Common myeloid progenitor, CD34-positive (primary cell): ENCODE measurements at regions not wholly inside any gene's neighbourhood (a gene's known extent, or its start where the extent isn't known, plus 50 kb on each side); places are given as distances from the start of the nearest gene placed in this dataset.

Source experiments
- CTCF ChIA-PET: fragments of 350-600 bp; sonication (Branson Sonifier 250); formaldehyde crosslinking; loops from one replicate; lab custom pipeline; 2021; ENCODE audit warnings: antibody characterized with exemption; lab: Charles Lee
- POLR2A ChIA-PET: fragments of 350-600 bp; sonication (Branson Sonifier 250); formaldehyde crosslinking; loops from one replicate; lab custom pipeline; 2021; ENCODE audit warnings: antibody characterized with exemption; lab: Charles Lee
- DNase-seq, 3 donors: peaks; one replicate each; pipeline versions ENCODE4 v3.0.0 to v3.0.0-alpha.2; 2013
- H3K27ac ChIP-seq, 2 experiments: 1 replicate in 1 of 2; 2 replicates in 1 of 2; pipeline ENCODE4 v1.7.0; 2013; ENCODE audit warnings: inconsistent platforms in 2 of 2, low read length in 2 of 2, mild to moderate bottlenecking in 2 of 2, low read depth in 1 of 2, moderate library complexity in 1 of 2; ENCODE audit not compliant: severe bottlenecking in 2 of 2, insufficient read depth in 1 of 2, poor library complexity in 1 of 2
- H3K27me3 ChIP-seq, 5 experiments: replicated peaks in 2 of 5; 1 replicate in 3 of 5; 2 replicates in 2 of 5; pipeline versions ENCODE4 v1.6.1 to v1.7.0; 2013; ENCODE audit warnings: low read length in 4 of 5, mild to moderate bottlenecking in 2 of 5, moderate library complexity in 2 of 5, inconsistent platforms in 1 of 5; ENCODE audit not compliant: insufficient read depth in 5 of 5, control insufficient read depth in 4 of 5
- H3K36me3 ChIP-seq, 4 experiments: 1 replicate in 2 of 4; 2 replicates in 2 of 4; pipeline versions ENCODE4 v1.6.1 to v1.7.0; 2013; ENCODE audit warnings: low read length in 3 of 4, control low read depth in 1 of 4, mild to moderate bottlenecking in 1 of 4; ENCODE audit not compliant: control insufficient read depth in 4 of 4, insufficient read depth in 4 of 4
- H3K4me1 ChIP-seq, 4 experiments: 1 replicate in 3 of 4; 2 replicates in 1 of 4; pipeline versions ENCODE4 v1.6.1 to v1.7.1; 2013; ENCODE audit warnings: low read length in 3 of 4, mild to moderate bottlenecking in 3 of 4, control low read depth in 1 of 4, inconsistent platforms in 1 of 4, moderate library complexity in 1 of 4; ENCODE audit not compliant: control insufficient read depth in 4 of 4, insufficient read depth in 4 of 4; ENCODE audit errors: control extremely low read depth in 1 of 4
- H3K4me3 ChIP-seq, 7 experiments: 1 replicate in 4 of 7; 2 replicates in 3 of 7; pipeline versions ENCODE4 v1.5.1 to v1.7.0; 2013; ENCODE audit warnings: mild to moderate bottlenecking in 7 of 7, low read length in 6 of 7, moderate library complexity in 6 of 7, inconsistent platforms in 2 of 7, low read depth in 2 of 7, control low read depth in 1 of 7; ENCODE audit not compliant: insufficient read depth in 4 of 7, control insufficient read depth in 1 of 7; ENCODE audit errors: extremely low read depth in 1 of 7
- H3K9me3 ChIP-seq, 5 experiments: 1 replicate in 4 of 5; 2 replicates in 1 of 5; pipeline versions ENCODE4 v1.6.1 to v1.7.1; 2013; ENCODE audit warnings: low read length in 4 of 5, mild to moderate bottlenecking in 2 of 5, inconsistent platforms in 1 of 5, low read depth in 1 of 5, moderate library complexity in 1 of 5; ENCODE audit not compliant: control insufficient read depth in 4 of 5, insufficient read depth in 2 of 5; ENCODE audit errors: control extremely low read depth in 1 of 5
- WGBS: methylation state at CpG from one replicate; pipeline ENCODE4 v1.1.5; 2013; ENCODE audit not compliant: insufficient coverage; 5-methylcytosine and 5-hydroxymethylcytosine counted together

DNA sequence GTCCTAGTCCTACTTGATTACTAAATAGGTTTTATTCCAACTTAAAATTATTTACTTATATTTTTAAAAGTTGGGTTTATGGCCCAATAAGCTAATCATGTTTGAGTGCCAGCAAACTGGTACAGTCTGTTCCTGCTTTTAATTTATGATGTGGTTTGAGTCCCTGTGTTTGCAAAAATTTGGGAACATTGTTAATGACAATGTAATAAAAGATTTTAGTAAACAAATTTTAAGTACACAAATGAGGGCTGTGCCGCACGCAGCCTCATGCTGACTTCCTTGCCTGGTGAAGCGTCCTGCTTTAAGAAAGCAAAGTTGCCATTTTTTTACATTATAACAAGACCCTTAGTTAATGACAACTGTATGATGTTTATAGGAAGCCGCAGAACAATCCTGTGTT is 96.8 kb upstream of the MAP1B start:
- H3K4me1 ChIP-seq, result no peaks in the 10 kb centered on the region
- peaks cover 0 to 3% (median 0%) of the 10 kb centered on the region in 5 experiments for H3K27me3 ChIP-seq
- no peak for DNase-seq
- H3K27ac ChIP-seq, result no peak overlapping the region
- ChIA-PET CTCF (no interaction called here), POLR2A (no interaction called here)
- no peaks in the 10 kb centered on the region for H3K36me3 ChIP-seq
- WGBS, result no CpG with 5 or more reads among the region's 4 CpGs
- H3K4me3 ChIP-seq, result no peak overlapping the region
- no peaks in the 10 kb centered on the region for H3K9me3 ChIP-seq

DNA sequence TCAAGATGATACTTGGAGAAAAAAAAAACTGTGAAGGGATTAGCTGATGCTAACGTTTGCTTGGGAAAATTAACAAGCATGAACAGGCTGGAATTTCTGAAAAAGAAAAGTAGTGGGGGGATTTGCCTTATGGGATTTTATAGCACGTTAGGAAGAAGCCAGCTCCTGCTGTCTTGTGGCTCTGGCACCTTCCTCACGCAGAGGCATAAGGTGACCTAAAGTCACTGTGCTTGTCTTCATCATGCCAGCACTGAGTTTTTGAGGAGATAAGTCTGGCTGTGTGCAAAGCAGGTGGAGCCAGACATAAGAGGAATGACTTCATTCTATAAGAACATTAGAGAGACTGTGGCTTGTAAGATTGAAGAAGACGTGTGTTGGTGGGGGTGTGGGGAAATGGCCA is 94.4 kb upstream of the MAP1B start:
- no peaks in the 10 kb centered on the region for H3K9me3 ChIP-seq
- ChIA-PET CTCF (no interaction called here), POLR2A (no interaction called here)
- no peak overlapping the region for H3K4me3 ChIP-seq
- H3K4me1 ChIP-seq, result no peaks in the 10 kb centered on the region
- no peak overlapping the region for H3K27ac ChIP-seq
- peaks cover 0 to 3% (median 0%) of the 10 kb centered on the region in 5 experiments for H3K27me3 ChIP-seq
- no peak for DNase-seq
- 94% methylated on average over 3 of the region's 4 CpGs for WGBS
- no peaks in the 10 kb centered on the region for H3K36me3 ChIP-seq

DNA sequence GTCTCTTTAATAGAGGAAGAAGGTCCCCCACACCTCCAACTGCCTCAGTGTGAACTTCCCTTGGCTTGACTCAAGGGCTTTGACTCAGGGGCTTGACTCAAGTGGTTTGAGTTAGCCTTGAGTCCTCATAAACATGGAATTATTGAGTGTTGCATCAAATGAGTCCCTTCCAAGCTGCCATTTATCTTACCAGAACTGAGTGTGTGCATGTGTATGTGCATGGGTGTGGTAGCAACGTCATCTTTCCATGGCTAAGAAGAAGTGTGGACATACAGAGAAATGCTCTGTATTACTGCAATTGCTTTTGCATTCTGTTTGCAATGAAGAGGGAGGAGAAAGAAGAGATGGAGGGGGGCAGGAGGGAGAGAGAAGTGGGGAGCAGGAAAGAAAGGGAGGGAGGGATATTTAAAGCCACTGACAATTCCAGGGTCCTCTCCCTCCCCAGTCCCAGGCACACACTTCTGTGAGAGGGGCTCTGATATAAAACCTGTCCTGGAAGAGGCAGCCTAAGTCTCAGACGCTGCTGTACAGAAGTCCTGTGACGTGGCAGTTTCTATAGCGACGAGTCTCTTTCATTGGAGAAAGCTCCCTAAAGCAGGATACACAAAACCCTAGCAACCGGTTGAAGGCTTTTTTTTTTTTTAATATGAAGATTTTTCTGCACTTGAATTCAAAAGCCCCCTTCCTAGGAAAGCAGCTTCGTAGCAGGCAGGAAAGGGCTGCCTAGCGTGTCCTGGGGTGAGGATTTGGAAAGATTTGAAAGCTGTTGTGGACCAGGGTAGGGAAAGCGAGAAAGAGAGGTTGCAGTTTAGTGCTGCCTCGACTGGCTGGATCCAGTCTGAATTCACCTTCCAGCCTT is 93.3 kb upstream of the MAP1B start:
- H3K27ac ChIP-seq, result no peak overlapping the region
- POLR2A ChIA-PET, result no interaction called here
- H3K4me3 ChIP-seq, result no peak overlapping the region
- peaks cover 0 to 3% (median 0%) of the 10 kb centered on the region in 5 experiments for H3K27me3 ChIP-seq
- no peaks in the 10 kb centered on the region for H3K36me3 ChIP-seq
- CTCF ChIA-PET, result interaction anchor here (1.0 kb wide), 1 partner anchor 9 kb away, joined by 3 read pairs; no protein-coding TSS in a partner anchor
- H3K9me3 ChIP-seq, result no peaks in the 10 kb centered on the region
- 98% methylated on average over 8 of the region's 10 CpGs for WGBS
- DNase-seq, result no peak
- H3K4me1 ChIP-seq, result no peaks in the 10 kb centered on the region

DNA sequence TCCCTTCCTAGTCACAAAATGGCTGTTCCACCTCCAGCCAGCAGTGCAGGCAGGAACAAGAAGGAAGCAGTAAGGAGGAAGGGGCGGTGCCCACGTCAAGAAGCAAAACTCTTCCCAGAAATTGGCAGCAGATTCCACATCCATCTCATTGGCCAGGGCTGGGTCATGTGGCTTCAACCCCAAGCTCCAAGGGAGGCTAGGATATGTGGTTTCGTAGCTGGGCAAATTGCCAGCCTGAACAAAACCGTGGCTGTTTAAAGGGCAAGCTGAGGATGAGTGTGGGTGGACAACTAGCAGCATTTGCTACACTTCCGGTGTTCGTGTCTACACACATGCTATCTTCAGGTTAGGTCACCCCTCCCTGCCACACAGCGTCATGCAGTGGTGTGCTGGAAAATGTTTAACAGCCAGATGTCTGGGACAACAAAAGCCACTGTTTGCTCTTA is 92.1 kb upstream of the MAP1B start:
- Histone ChIP-seq H3K9me3 (no peaks in the 10 kb centered on the region), H3K27me3 (peaks cover 0 to 8% (median 0%) of the 10 kb centered on the region in 5 experiments), H3K27ac (no peak overlapping the region), H3K36me3 (no peaks in the 10 kb centered on the region), H3K4me1 (no peaks in the 10 kb centered on the region), H3K4me3 (no peak overlapping the region)
- POLR2A ChIA-PET, result no interaction called here
- WGBS, result 83% methylated on average over 5 of the region's 7 CpGs
- CTCF ChIA-PET, result interaction anchor here (1.0 kb wide), 1 partner anchor 8 kb away, joined by 3 read pairs; no protein-coding TSS in a partner anchor
- peak in 1 of 3 donors; percentile 3 for DNase-seq

DNA sequence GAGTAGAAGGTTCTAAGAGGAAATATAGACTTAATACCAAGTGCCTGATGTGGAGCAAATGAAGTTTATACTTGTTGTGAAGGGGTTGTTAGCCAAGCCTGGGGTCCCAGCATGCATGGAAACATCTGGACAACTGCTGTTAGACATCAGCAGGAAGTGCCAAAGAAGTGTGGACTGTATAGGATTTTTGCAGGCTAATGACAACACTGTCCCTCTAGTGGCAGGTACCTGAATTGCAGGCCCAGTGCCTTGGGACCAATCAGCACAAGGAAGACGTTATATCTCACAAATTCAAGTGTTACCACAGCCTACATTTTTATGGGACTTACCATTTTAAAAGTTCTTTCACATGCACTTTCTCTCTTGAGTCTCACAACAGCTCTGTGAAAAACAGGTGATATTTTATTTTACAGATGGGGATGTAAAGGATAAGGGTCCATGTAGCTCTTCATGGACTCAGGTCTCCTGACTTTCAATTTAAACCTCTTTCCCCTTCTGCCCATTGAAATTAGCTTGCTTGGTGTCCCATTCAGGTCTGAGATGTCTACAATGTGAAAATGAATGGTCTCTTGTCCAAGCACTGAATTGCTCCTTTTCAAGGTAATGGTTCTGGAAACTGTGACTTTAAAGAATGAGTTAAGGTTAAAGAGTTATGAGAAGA is 89.0 kb upstream of the MAP1B start:
- ChIA-PET CTCF (interaction anchor here (0.8 to 2.4 kb wide), 4 partner anchors 9 to 109 kb away, joined by 3 to 7 read pairs (median 4); no protein-coding TSS in a partner anchor), POLR2A (no interaction called here)
- Histone ChIP-seq H3K4me1 (no peaks in the 10 kb centered on the region), H3K27ac (no peak overlapping the region), H3K9me3 (peaks cover 0 to 2% (median 0%) of the 10 kb centered on the region in 5 experiments), H3K4me3 (no peak overlapping the region), H3K27me3 (peaks cover 0 to 9% (median 2%) of the 10 kb centered on the region in 5 experiments), H3K36me3 (no peaks in the 10 kb centered on the region)
- WGBS, result 50% methylated on average over 1 of the region's 1 CpG
- peak; percentile 43 to 69 (median 58) for DNase-seq

DNA sequence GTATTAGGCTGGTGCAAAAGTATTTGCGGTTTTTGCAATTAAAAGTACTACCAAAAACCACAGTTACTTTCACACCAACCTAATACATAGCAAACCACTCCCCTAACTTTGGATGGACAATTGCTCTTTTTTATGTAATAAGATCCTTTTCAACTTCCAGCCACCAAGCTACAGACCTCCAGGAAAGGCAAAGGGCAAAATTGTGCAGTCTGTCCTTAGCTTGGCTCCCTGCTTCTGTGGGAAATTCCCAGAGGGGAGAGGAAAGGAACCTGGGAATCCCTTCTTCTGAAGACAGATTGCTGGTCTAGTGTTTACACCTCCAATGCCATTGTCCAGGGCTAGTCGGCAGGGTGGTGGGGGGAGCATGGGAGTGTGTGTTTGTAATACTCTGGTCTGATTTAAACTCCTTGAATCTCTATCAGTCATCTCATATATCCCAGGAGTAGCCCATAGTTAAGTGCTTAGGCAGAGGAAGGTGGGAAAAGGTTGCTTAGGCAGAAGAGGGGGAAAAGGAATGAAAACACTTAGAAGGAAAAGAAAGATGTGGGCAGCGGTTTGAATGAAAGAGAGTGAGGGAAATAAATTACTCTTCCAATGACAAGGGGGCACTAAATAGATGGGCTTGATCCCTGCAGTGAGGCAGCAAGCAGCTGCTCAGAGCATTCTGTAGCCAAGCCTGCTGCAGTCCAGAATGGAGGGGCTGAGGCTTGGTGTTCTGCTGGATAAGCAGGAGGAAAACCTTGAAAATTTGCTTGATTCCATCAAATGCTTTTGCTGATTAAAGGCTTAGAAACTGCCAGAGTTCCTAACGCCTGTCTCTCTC is 86.9 kb upstream of the MAP1B start:
- no peaks in the 10 kb centered on the region for H3K4me1 ChIP-seq
- CTCF ChIA-PET, result interaction anchor here (1.1 to 2.0 kb wide), 2 partner anchors 11 to 14 kb away, joined by 4 to 5 read pairs; no protein-coding TSS in a partner anchor
- WGBS, result 96% methylated on average over 2 of the region's 4 CpGs
- POLR2A ChIA-PET, result no interaction called here
- no peak overlapping the region for H3K4me3 ChIP-seq
- no peaks in the 10 kb centered on the region for H3K36me3 ChIP-seq
- peaks cover 0 to 9% (median 2%) of the 10 kb centered on the region in 5 experiments for H3K27me3 ChIP-seq
- no peak overlapping the region for H3K27ac ChIP-seq
- peaks cover 0 to 4% (median 2%) of the 10 kb centered on the region in 5 experiments for H3K9me3 ChIP-seq
- no peak for DNase-seq
